GM12878 (cell line): ENCODE measurements at regions not wholly inside any gene's neighbourhood (a gene's known extent, or its start where the extent isn't known, plus 50 kb on each side); places are given as distances from the start of the nearest gene placed in this dataset.

Source experiments
- ATAC-seq: fragments of 200-7000 bp; cut with Tn5 transposase; 3 replicates; pipeline ENCODE4 v1.9.1; 2020; ENCODE audit warnings: mild to moderate bottlenecking, moderate library complexity
- BruUV-seq: library from RNA; stranded (reverse); fragments of 400-500 nt; replicated peaks from 2 replicates; lab custom pipeline; 2021; lab: Mats Ljungman, UMichigan
- CTCF ChIA-PET: fragments of 300-600 bp; sonication (Branson Sonifier 250); formaldehyde crosslinking; extraction: SDS; loops from one replicate; lab custom pipeline; 2021; ENCODE audit warnings: inconsistent platforms; lab: Yijun Ruan, JAX
- POLR2A ChIA-PET: fragments of 350-600 bp; formaldehyde crosslinking; extraction: SDS; loops from one replicate; lab custom pipeline; 2021; ENCODE audit warnings: inconsistent platforms; lab: Charles Lee
- RAD21 ChIA-PET: fragments of 300-600 bp; sonication (Branson Sonifier 250); formaldehyde crosslinking; loops from one replicate; lab custom pipeline; 2023; ENCODE audit warnings: antibody characterized with exemption; ENCODE audit not compliant: unreplicated experiment; lab: Charles Lee
- SMC1A ChIA-PET: fragments of 300-600 bp; sonication (Branson Sonifier 250); formaldehyde crosslinking; loops from one replicate; lab custom pipeline; 2023; ENCODE audit not compliant: unreplicated experiment, uncharacterized antibody; lab: Charles Lee
- DNase-seq: peaks from one replicate; pipeline ENCODE4 v3.0.0-alpha.2; 2011; ENCODE audit warnings: low read depth, low spot score
- FAIRE-seq: peaks from 3 replicates; lab custom pipeline; 2011; peaks lifted over from hg19 to GRCh38; lab: Jason Lieb, UNC
- H2AFZ ChIP-seq: 2 replicates; pipeline ENCODE4 v1.6.0; 2011; ENCODE audit warnings: low read depth, low read length, control low read depth; ENCODE audit not compliant: control insufficient read depth
- H3K27ac ChIP-seq: 2 replicates; pipeline ENCODE4 v1.5.1; 2011; ENCODE audit warnings: control low read depth; ENCODE audit not compliant: control insufficient read depth, insufficient read depth
- H3K27me3 ChIP-seq, 2 experiments: replicated peaks in 1 of 2; 2 replicates each; pipeline versions ENCODE4 v1.6.0 to v1.6.1; 2011; ENCODE audit warnings: low read length in 1 of 2; ENCODE audit not compliant: control insufficient read depth in 2 of 2, insufficient read depth in 2 of 2
- H3K36me3 ChIP-seq, 2 experiments: 2 replicates each; pipeline ENCODE4 v1.5.1; 2011; ENCODE audit warnings: low read length in 1 of 2; ENCODE audit not compliant: control insufficient read depth in 2 of 2, insufficient read depth in 2 of 2
- H3K4me1 ChIP-seq: 2 replicates; pipeline ENCODE4 v1.6.1; 2011; ENCODE audit warnings: mild to moderate bottlenecking, low read length, moderate library complexity, mixed read lengths; ENCODE audit not compliant: control insufficient read depth, insufficient read depth
- H3K4me2 ChIP-seq: 2 replicates; pipeline ENCODE4 v1.6.0; 2011; ENCODE audit warnings: control low read depth; ENCODE audit not compliant: control insufficient read depth, insufficient read depth
- H3K4me3 ChIP-seq: fragments of 200-600 bp; sonication (generic); 2 replicates; pipeline ENCODE4 v1.5.1; 2016
- H3K79me2 ChIP-seq: 2 replicates; pipeline ENCODE4 v1.6.0; 2011; ENCODE audit warnings: low read length; ENCODE audit not compliant: control insufficient read depth, insufficient read depth
- H3K9ac ChIP-seq: 2 replicates; pipeline ENCODE4 v1.8.0; 2011; ENCODE audit warnings: low read length, control low read depth, mixed read lengths; ENCODE audit not compliant: control insufficient read depth, insufficient read depth
- H3K9me3 ChIP-seq: replicated peaks from 3 replicates; pipeline ENCODE4 v1.5.1; 2011; ENCODE audit warnings: mild to moderate bottlenecking, low read length; ENCODE audit not compliant: control insufficient read depth, insufficient read depth
- H4K20me1 ChIP-seq: 2 replicates; pipeline ENCODE4 v1.6.0; 2011; ENCODE audit not compliant: control insufficient read depth, insufficient read depth
- ASH2L ChIP-seq: fragments of 300-600, 200-600 bp; sonication (generic); IDR thresholded peaks from 2 replicates; pipeline ENCODE4 v1.6.1; 2017; ENCODE audit warnings: low read depth, mild to moderate bottlenecking, borderline replicate concordance
- CBX5 ChIP-seq: sonication (generic); IDR thresholded peaks from 2 replicates; pipeline ENCODE4 v1.6.1; 2016; ENCODE audit warnings: low read depth, moderate library complexity, mild to moderate bottlenecking, inconsistent platforms
- CEBPB ChIP-seq, 2 experiments: fragments of 150-350 bp in 1 of 2; IDR thresholded peaks; 2 replicates each; pipeline ENCODE4 v1.6.1; 2012 to 2014; ENCODE audit warnings: low read depth in 2 of 2, low read length in 2 of 2, borderline replicate concordance in 1 of 2, inconsistent platforms in 1 of 2
- DPF2 ChIP-seq: fragments of 450-650 bp; IDR thresholded peaks from 2 replicates; pipeline ENCODE4 v1.6.1; 2017; ENCODE audit warnings: mild to moderate bottlenecking
- EP300 ChIP-seq, 2 experiments: fragments of 150-350 bp in 1 of 2; IDR thresholded peaks; 2 replicates each; pipeline ENCODE4 v1.6.1; 2011 to 2012; ENCODE audit warnings: low read depth in 2 of 2, low read length in 2 of 2, borderline replicate concordance in 1 of 2, improper control_type of control experiment in 1 of 2, inconsistent platforms in 1 of 2; ENCODE audit not compliant: control insufficient read depth in 1 of 2
- SMARCA5 ChIP-seq: fragments of 450-650 bp; IDR thresholded peaks from 2 replicates; pipeline ENCODE4 v1.6.1; 2017; ENCODE audit warnings: mild to moderate bottlenecking
- SUZ12 ChIP-seq: fragments of 200-600 bp; sonication (generic); IDR thresholded peaks from one replicate; pipeline ENCODE4 v1.6.1; 2018; ENCODE audit warnings: antibody characterized with exemption, mild to moderate bottlenecking; ENCODE audit not compliant: unreplicated experiment
- TCF3 ChIP-seq: IDR thresholded peaks from 2 replicates; pipeline ENCODE4 v1.6.1; 2012; ENCODE audit warnings: low read depth, mild to moderate bottlenecking, low read length, borderline replicate concordance; ENCODE audit not compliant: insufficient read depth
- in situ Hi-C: fragments of 300-500 bp; cut with MboI; formaldehyde crosslinking; loops from 9 replicates; pipeline ENCODE4 v1.14.3; 2018; ENCODE audit warnings: mixed read lengths
- intact Hi-C: fragments of 100-400 bp; cut with micrococcal nuclease; formaldehyde crosslinking; loops from one replicate; pipeline ENCODE4 v1.14.2; 2022; ENCODE audit not compliant: unreplicated experiment
- TF ChIP-seq, protein P1 (sequence below): fragments of 450-650 bp; IDR thresholded peaks from 2 replicates; pipeline ENCODE4 v1.6.1; 2017; ENCODE audit warnings: antibody characterized with exemption, mild to moderate bottlenecking, moderate library complexity
- TF ChIP-seq, protein P2 (sequence below): fragments of 450-650 bp; IDR thresholded peaks from 2 replicates; pipeline ENCODE4 v1.6.1; 2017; ENCODE audit warnings: mild to moderate bottlenecking, moderate library complexity
- TF ChIP-seq, protein P3 (sequence below): fragments of 450-650 bp; formaldehyde crosslinking; IDR thresholded peaks from 2 replicates; pipeline ENCODE4 v1.5.0; 2022; ENCODE audit warnings: mild to moderate bottlenecking, missing genetic modification characterization
- TF ChIP-seq, protein P4 (sequence below): IDR thresholded peaks from 2 replicates; pipeline ENCODE4 v1.6.1; 2011; ENCODE audit warnings: low read depth, mild to moderate bottlenecking, low read length, moderate library complexity, borderline replicate concordance; ENCODE audit errors: extremely low read depth

DNA sequence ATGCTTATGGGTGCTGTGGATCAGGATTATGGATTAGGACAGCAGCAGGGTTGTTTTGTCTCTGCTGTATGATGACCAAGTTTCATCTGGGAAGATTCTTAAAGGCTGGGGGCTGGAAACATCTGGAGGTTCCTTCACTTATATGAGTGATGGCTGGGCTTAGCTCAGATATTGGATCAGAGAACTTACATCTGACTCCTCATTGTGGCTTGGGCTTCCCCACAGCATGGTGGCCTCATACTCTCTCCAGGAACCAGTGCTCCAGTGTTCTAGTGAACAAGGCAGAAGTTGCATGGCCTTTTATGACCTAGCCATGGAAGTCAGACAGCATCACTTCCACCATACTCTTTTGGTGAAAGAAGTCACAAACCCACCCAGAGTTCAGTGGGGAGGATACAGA lies 336.1 kb upstream of the TBX3 start:
- in situ Hi-C loops, result no loop called here
- H3K27ac ChIP-seq, result no peak overlapping the region
- ChIA-PET POLR2A (no interaction called here), RAD21 (no interaction called here), CTCF (no interaction called here), SMC1A (no interaction called here)
- DNase-seq (no peak), FAIRE-seq (no peak), ATAC-seq (no peak)
- no peaks in the 10 kb centered on the region for H3K79me2 ChIP-seq
- H3K9me3 ChIP-seq, result no peaks in the 10 kb centered on the region
- no peaks in the 10 kb centered on the region for H3K36me3 ChIP-seq
- intact Hi-C loops, result no loop called here
- no TSS peak for BruUV-seq
- no peak overlapping the region for H3K9ac ChIP-seq
- H3K4me1 ChIP-seq, result no peaks in the 10 kb centered on the region
- H3K4me2 ChIP-seq, result no peak overlapping the region
- no peak overlapping the region for H3K4me3 ChIP-seq
- no peak for TF ChIP-seq CEBPB (IDR thresholded peaks at IDR 0.05; ENCODE audit: borderline replicate concordance in 1 of 2, low read depth in 2 of 2, low read length in 2 of 2)
- no peak for TF ChIP-seq SUZ12
- TF ChIP-seq, protein P1, sequence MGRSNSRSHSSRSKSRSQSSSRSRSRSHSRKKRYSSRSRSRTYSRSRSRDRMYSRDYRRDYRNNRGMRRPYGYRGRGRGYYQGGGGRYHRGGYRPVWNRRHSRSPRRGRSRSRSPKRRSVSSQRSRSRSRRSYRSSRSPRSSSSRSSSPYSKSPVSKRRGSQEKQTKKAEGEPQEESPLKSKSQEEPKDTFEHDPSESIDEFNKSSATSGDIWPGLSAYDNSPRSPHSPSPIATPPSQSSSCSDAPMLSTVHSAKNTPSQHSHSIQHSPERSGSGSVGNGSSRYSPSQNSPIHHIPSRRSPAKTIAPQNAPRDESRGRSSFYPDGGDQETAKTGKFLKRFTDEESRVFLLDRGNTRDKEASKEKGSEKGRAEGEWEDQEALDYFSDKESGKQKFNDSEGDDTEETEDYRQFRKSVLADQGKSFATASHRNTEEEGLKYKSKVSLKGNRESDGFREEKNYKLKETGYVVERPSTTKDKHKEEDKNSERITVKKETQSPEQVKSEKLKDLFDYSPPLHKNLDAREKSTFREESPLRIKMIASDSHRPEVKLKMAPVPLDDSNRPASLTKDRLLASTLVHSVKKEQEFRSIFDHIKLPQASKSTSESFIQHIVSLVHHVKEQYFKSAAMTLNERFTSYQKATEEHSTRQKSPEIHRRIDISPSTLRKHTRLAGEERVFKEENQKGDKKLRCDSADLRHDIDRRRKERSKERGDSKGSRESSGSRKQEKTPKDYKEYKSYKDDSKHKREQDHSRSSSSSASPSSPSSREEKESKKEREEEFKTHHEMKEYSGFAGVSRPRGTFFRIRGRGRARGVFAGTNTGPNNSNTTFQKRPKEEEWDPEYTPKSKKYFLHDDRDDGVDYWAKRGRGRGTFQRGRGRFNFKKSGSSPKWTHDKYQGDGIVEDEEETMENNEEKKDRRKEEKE, result no peak
- TF ChIP-seq, protein P2, sequence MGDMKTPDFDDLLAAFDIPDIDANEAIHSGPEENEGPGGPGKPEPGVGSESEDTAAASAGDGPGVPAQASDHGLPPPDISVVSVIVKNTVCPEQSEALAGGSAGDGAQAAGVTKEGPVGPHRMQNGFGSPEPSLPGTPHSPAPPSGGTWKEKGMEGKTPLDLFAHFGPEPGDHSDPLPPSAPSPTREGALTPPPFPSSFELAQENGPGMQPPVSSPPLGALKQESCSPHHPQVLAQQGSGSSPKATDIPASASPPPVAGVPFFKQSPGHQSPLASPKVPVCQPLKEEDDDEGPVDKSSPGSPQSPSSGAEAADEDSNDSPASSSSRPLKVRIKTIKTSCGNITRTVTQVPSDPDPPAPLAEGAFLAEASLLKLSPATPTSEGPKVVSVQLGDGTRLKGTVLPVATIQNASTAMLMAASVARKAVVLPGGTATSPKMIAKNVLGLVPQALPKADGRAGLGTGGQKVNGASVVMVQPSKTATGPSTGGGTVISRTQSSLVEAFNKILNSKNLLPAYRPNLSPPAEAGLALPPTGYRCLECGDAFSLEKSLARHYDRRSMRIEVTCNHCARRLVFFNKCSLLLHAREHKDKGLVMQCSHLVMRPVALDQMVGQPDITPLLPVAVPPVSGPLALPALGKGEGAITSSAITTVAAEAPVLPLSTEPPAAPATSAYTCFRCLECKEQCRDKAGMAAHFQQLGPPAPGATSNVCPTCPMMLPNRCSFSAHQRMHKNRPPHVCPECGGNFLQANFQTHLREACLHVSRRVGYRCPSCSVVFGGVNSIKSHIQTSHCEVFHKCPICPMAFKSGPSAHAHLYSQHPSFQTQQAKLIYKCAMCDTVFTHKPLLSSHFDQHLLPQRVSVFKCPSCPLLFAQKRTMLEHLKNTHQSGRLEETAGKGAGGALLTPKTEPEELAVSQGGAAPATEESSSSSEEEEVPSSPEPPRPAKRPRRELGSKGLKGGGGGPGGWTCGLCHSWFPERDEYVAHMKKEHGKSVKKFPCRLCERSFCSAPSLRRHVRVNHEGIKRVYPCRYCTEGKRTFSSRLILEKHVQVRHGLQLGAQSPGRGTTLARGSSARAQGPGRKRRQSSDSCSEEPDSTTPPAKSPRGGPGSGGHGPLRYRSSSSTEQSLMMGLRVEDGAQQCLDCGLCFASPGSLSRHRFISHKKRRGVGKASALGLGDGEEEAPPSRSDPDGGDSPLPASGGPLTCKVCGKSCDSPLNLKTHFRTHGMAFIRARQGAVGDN, result no peak
- no peak for TF ChIP-seq CBX5
- no peak for TF ChIP-seq EP300 (IDR thresholded peaks at IDR 0.05; ENCODE audit: borderline replicate concordance in 1 of 2, control insufficient read depth in 1 of 2, low read depth in 2 of 2, low read length in 2 of 2)
- no peak for TF ChIP-seq TCF3
- TF ChIP-seq DPF2, result no peak
- TF ChIP-seq, protein P3, sequence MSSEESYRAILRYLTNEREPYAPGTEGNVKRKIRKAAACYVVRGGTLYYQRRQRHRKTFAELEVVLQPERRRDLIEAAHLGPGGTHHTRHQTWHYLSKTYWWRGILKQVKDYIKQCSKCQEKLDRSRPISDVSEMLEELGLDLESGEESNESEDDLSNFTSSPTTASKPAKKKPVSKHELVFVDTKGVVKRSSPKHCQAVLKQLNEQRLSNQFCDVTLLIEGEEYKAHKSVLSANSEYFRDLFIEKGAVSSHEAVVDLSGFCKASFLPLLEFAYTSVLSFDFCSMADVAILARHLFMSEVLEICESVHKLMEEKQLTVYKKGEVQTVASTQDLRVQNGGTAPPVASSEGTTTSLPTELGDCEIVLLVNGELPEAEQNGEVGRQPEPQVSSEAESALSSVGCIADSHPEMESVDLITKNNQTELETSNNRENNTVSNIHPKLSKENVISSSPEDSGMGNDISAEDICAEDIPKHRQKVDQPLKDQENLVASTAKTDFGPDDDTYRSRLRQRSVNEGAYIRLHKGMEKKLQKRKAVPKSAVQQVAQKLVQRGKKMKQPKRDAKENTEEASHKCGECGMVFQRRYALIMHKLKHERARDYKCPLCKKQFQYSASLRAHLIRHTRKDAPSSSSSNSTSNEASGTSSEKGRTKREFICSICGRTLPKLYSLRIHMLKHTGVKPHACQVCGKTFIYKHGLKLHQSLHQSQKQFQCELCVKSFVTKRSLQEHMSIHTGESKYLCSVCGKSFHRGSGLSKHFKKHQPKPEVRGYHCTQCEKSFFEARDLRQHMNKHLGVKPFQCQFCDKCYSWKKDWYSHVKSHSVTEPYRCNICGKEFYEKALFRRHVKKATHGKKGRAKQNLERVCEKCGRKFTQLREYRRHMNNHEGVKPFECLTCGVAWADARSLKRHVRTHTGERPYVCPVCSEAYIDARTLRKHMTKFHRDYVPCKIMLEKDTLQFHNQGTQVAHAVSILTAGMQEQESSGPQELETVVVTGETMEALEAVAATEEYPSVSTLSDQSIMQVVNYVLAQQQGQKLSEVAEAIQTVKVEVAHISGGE, result no peak
- no peak for TF ChIP-seq ASH2L
- TF ChIP-seq, protein P4, sequence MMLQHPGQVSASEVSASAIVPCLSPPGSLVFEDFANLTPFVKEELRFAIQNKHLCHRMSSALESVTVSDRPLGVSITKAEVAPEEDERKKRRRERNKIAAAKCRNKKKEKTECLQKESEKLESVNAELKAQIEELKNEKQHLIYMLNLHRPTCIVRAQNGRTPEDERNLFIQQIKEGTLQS, result no peak
- TF ChIP-seq SMARCA5, result no peak
- H2AFZ ChIP-seq, result no peak overlapping the region
- no peaks in the 10 kb centered on the region for H3K27me3 ChIP-seq
- H4K20me1 ChIP-seq, result no peaks in the 10 kb centered on the region
